Upper lobe of left lung (tissue), 4 donors: ENCODE measurements at regions not wholly inside any gene's neighbourhood (a gene's known extent, or its start where the extent isn't known, plus 50 kb on each side); places are given as distances from the start of the nearest gene placed in this dataset.

Experiments used
- CTCF ChIP-seq, 6 experiments: fragments of 450-650 bp in 4 of 6; fragments of 200-600 bp in 2 of 6; sonication (generic) in 2 of 6; IDR thresholded peaks; one replicate each; pipeline ENCODE4 v1.5.1; 2016 to 2019; ENCODE audit warnings: antibody characterized with exemption in 6 of 6
- EP300 ChIP-seq, 4 donors: sonication (generic); formaldehyde crosslinking; IDR thresholded peaks; one replicate each; pipeline ENCODE4 v1.5.1; 2017; ENCODE audit warnings: antibody characterized with exemption in 4 of 4, control low read depth in 2 of 4

DNA sequence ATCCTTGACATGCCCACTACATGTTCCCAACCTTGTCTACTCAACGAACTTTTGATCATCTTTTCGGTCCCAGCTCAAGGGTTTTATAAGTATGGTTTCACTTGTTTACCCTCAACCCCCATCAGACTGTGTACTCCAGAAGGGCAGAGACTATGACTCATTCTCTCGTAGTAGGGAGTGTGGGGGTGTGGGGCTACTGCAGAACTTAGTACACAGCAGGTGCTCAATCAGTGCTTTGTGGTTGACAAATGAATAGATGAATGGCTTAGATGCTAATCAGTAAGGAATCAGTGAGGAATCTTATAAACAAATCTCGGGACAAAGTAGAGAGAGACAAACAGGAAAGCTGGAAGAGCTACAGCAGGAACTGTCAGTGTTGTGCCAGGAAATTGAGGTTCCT lies 151.7 kb upstream of the PLET1 start:
- TF ChIP-seq CTCF (IDR thresholded peaks at IDR 0.05) (no peak), EP300 (IDR thresholded peaks at IDR 0.05) (no peak)
